Hematopoietic multipotent progenitor cell treated with erythropoietin and hydrocortisone succinate and interleukin-3 and kit ligand, for 15 days (in vitro differentiated cells): ENCODE measurements at regions not wholly inside any gene's neighbourhood (a gene's known extent, or its start where the extent isn't known, plus 50 kb on each side); places are given as distances from the start of the nearest gene placed in this dataset.
"Not testable (repeated sequence)": the region's sequence is repeated elsewhere in the genome, so short reads cannot be mapped to it uniquely, and the experiment has no call there.

ENCODE experiments used
- DNase-seq: peaks from one replicate; pipeline ENCODE4 v3.0.0-alpha.2; 2015; ENCODE audit warnings: low spot score

DNA sequence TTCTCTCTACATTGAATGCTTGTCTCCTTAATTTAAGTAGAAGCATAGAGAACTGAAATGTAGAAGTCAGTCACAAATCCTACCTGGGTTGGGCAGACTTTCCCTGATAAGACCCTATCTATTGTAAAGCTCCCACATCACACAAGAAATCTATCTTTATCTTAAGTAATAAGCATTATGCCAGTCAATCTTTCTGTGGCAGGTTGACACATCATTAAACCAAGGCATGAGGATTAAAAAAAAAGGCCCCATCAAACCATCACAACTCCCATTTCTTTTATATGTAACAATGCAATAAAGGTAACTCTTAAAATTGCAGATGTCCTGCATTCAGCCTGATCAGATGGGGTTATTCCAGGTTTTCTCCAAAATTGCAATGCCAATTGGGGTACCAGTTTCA is 311.8 kb downstream of the TOX3 start:
- DNase-seq = no peak

DNA sequence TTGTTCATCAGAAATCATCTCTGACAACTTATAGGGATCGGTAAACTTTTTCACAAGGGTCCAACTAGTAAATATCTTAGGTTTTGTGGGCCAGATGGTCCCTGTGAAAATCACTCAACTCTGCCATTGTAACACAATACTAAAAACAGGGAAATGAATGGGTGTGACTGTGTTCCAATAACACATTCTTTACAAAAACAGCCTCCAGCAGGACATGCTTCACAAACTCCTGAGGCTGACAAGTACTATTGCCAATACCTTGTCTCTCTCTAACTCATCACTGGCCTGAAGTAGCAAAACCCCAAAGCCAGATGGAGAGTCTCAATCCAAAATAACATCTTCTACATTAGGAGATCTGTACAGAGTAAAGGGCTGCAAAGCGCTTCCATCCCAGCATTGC is 312.3 kb downstream of the TOX3 start:
- no peak for DNase-seq

DNA sequence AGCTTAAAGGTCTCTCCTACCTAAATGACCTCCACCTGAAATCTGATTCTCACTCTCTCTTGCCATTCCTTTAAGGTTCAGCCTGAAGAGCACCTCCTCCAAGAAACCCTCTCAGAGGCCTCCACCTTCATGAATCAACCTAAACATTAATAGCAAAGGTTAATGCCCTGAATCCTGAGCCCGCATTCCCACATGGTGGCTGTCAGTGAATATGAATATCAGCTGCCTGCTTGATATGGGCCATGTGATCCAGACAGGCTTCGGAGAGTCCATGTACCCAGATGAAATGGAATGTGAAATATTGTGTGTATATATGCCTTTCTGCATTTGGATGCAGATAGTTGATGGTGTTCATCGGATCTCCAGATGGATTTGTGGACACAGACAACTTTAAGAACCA is 317.5 kb downstream of the TOX3 start:
- no peak for DNase-seq

DNA sequence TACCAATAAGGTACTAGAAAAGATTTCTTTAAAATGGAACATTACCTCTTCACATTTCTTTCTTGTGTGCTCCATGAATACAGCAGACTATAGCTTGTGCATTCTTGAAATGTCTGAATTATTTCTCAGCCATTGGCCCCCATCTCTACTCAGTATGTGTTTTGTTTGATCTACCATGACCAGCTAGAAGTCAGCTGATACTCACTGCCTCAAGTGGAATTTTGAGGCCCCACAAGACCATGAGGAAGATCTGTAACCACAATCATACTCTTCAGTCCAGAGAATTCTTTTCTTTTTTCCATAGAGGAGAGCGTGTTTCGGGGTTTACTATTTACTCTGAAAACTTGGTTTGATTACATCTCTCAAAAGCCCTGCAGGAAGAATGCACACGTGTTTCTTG is 319.1 kb downstream of the TOX3 start:
- DNase-seq = no peak

DNA sequence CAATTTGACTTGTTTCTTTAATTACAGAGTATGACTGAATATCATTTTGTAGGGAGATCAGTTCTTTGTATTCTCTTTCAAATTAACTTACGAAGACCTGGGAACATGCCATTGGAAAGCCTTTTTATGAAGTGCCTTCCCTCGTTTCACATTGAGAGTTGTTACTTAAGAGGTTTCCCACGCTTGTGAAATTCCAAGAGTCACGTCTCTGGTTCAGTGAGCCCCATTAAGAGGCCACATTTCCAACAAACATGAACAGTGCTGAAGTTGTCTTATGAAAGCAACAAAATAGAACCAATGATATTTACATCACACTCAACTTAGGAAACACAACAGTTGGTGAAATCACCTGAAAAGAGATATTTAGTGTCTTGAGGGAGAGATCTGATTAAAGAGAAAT is 334.1 kb downstream of the TOX3 start:
- DNase-seq = no peak

DNA sequence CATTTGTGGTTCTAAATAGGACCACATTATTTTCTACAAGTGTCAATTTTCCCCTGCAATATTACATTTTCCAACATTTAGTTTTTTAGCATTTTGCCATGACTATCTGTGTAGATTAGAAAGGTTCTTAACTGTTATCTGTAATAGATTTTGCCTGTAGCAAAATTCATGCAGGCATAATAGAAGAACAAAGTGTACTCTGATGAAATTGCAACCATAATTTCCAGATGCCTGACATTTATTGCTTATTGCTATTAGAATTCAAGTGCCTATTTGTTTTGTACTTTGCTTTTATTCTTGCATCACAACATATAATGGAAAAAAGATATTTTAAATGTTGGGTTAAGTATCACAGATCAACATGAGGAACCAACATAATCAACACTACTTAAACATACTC is 337.7 kb downstream of the TOX3 start:
- DNase-seq = no peak

DNA sequence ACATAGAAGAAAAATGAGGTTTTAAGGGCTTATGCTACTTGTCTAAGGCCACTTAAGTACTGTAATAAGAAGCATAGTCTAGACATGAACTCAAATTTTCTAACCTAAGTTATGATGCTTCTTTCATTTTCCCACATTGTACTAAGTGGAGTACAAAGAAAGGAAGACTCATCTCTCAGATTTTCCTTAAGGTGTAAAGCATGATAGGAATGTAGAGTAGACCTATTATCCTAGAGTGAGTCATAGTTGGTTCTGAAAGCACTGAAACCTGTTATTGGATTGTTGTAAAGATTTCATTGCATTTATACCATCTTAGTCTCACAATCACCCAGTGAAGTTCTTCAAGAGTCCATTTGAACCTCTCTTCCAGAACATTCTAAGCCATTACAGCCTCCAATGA is 343.8 kb downstream of the TOX3 start:
- no peak for DNase-seq

DNA sequence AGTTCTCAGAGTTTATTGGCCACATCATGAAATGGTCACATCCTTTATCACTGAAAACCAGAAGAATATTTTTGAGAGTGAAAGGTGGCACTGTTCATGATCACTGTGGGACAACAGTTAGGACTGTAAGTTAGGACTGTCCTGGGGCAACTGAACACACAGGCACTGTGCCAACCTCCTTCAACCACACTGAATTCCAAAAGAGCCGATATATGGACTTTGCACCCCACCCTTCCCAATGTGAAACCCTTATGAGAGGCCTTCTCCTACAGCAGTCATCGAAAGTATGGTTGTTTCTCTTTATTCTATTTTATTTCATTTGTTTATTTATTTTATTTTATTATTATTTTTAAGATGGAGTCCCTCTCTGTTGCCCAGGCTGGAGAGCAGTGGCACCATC is 353.5 kb downstream of the TOX3 start:
- DNase-seq = no peak

DNA sequence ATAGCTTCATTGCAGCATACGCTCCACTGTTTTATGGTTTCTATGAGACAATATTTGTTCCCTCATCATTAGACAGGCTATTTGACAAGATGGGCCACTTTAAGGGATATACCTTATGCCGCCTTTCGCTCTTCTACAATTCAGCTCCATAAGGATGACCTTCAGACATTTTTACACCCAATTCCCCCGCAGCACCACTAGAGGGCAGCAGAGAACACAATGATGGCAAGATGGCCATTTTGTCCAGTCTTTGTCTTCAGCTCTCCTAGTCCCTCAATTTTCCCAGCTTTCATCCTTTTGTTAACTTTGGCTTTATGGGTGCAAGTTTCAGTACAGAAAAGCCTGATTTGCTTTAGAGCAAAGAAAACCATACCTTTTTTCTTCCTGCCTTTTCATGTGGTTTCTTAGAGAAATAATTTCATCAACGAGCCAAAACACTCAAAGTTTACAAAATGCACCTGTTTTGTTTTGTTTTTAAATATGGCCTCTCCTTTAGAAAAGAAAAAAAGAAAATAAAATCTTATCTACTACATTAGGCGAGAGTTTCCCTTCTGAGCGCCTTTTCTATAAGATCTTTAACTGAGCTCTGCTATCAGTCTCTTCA is 355.3 kb downstream of the TOX3 start:
- peak; percentile 50 for DNase-seq

DNA sequence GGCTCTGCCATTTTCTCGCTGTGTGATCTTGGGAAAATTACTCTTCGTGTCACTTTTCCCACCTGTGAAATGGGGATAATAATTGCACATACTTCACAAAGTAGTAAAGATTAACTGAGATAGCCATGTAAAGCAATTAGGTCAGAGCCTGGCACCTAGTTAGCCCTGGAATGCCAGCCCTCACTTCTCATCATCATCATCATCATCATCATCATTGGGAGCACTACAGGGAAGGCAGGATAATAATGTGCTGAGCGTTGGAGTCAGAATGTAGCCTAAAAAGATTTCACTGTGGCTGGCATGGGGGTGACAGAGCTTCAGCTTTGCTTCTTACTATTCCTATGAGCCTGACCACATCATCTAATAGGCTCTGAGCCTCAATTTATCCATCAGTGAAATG is 362.6 kb downstream of the TOX3 start:
- no peak for DNase-seq

DNA sequence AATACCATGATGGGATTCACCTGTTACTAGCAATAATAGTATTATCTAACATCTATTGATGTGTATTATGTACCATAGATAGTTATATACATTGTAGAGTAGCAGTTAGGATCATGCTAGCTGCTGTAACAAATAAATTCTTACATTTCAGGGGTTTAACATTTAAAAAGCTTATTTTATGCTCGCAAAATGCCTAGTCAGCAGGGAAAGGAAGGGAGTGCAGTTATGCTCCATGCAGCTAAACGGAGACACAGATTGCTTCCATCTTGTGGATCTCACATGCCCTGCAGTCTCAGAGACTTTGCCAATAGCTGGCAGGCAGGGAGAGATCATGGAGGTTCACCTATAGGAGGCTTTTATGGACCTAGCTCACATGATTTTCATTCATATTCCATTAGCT is 364.1 kb downstream of the TOX3 start:
- no peak for DNase-seq

DNA sequence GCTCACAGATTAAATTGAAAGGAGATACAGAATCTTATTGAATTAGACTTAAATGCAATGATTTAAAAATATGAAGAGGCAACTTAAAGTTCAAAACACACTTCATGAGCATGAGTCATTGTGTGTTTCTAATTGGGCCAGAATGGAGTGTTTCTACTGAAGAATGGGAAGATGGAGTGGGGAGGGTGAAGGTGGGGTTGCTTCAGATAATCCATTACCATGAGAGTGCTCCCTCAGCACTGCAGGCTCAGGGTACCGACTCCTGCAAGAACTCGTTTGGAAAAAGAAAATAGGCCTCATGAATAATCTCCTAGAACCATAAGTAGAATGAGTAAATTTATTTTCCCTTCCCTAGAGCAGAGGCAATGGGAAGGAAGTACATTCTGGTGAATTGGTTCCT is 372.8 kb downstream of the TOX3 start:
- DNase-seq = no peak

DNA sequence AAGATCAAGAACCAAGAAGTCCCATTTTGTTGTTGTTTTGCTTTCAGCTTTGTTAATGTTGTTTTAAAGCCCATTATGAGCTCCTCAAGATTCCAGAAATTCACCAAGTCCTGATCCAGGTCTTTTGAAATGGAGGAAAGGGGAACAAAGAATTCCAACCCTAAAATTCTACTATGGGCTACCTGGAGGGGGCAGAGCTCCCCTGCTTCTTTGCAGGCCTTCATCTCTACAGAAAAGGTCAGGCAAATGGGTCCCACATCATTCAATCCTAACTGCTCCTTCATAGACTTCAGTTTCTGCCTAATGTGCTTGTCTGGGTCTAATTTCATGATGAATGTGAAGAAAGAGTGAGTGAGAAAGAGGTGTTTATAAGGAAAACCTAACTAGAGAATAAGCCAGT is 375.5 kb downstream of the TOX3 start:
- no peak for DNase-seq

DNA sequence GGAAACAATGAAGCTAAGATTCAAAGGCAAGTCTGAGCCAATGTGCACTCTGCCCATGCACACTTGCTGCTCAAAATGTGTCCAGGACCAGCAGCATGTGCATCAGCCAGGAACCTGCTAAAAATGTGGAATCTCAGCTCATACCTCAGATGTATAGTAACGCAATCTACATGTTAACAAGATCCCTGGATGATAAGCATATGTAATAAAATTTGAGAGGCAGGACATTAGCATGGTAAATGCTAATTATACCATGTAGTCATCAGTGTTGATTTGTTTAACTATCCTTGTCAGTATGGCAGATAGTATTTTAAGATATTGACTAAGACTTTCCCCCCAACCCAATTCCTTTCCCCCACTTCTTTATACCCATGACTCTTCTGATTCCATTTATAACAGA is 379.6 kb downstream of the TOX3 start:
- no peak for DNase-seq

DNA sequence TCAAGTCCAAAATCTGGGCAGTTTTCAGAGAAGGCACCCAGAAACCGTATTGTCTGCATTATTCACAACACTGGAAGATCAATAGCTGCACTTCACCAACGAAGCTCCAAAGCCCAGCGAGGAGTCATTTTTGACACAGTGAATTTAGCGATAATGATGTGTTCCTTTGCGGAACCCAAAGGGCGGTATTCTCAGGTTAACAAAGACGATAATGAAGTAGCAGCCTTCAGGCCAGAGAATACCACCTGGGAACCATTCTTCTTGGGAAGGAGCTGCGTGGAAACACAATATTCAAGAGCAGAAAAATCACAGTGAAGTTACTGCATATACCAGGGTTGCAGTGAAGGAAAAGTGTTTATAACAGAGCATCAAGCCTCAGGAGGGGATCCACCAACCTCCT is 381.0 kb downstream of the TOX3 start:
- no peak for DNase-seq

DNA sequence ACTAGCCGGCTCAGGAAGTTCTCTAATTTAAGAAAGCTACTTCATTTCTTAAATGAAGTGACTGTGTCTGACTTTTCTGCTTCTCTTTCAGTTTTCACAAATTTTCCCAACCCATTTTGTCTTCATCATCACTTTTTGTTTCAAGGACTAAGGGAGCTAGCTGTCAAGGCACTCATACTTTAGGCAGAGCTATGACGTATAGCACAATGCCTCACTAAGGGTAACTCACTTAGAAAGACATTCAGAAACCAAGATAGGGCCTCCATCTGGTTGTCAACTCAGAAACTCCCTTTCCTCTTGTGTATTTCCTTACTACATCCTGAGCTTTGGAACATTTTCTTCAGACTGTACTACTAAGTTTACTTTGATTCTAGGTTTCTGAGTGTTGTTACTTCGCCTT is 397.9 kb downstream of the TOX3 start:
- DNase-seq = no peak

DNA sequence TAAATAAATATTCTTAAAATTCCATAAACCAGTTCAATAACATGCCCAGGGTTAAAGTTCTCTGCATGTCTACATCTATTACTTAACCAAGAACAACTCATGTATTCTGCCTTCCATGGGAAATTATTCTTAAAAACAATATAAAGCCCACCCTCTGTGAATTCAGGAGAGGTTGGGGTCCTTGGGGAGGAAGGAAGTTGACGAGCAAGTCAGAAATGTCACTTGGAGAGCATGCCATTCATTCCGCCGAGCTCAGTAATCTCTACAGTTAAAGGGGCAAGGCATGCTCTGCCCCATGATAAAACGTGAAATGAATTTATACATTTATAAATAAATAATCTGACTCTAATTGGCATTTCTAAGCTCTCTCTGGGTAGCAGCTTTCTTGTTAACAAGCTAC is 405.1 kb downstream of the TOX3 start:
- DNase-seq = no peak

DNA sequence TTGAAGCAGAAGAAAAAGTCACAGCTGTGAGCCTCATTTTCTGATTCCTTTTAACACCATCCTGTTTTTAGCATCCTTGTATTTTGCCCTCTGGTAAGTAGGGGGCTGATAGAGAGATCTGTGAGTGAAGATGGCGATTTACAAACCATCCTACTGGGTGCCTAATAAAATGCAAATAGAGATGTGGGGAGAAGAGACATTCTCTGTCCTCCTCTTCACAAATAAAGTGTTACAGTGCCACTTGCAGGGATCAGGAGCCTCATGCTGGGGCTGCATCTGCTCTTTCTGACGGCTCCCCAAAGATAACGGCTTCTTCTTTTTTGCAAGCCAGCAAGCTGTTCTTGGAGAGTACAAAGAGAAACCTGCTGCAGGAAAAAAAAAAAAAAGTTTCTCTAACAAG is 418.6 kb downstream of the TOX3 start:
- DNase-seq = no peak

DNA sequence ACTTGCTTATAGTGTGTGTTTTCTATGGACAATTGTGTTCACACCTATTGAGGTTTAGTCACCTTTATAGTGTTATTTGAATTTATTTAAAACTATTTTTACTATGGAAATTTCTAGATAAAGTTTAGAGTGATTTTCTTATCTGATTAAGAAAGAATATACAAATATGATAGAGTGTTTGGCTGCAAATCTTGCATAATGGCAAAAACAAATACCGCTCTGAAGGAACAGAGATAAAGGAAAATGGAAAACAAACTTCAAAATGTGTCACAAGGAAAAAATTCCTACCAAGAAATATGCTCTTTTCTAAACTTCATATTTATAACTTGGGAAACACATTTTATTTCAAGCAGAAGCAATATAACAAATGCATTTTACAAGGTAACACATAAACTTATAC is 423.1 kb downstream of the TOX3 start:
- no peak for DNase-seq

DNA sequence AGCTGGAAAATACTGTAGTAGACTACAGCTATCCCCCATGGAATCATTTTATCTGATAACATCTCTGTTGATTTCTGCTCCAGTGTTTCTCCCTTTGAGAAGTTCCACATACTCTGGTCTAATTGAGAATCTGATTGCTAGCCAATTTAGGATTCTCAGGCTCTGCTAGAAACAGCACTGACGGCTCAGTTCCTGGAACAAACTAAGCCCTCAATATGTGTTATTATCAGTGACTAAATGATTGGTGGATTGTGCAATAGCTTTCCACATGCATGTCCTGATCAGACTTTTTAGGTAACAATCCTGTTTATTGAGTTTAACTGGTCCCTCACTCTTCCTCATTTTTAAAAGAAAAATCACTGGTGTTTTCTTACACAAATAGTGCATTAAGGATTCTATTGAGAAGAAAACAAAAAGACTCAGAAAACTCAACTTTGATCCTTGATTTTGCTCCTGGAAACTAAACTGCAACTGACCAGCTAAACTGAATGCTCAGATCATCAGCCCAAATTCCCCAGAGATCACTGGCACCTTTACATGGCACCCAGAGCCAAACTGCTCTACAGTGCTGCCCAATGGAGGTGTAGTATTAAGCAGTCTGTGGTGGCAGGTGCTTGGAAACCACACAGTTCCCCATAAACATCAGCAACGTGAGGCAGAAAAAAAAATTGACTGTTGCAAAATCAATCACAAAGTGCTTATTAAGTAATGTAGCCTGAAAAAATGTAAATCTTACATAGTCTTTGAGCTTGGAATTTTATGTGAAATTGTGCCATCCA is 423.7 kb downstream of the TOX3 start:
- DNase-seq = no peak

DNA sequence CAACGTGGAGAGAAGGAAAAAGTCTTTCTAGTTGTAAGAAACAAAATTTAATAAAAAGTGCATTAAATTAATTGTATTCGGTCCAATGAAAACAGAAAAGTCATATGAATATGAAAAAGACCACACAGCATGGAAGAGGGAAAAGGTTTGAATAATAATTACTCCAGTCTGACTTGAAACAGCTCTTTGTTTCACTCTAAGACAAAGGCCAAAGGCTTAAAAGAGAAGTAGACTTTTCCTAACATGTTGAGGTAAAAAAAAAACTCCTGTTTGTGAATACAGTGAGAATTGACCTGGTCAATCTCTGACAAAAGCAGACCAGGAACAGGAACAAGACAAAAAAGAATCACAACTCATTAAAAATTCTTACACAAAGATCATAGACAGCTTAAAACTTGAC is 429.8 kb downstream of the TOX3 start:
- DNase-seq = no peak

DNA sequence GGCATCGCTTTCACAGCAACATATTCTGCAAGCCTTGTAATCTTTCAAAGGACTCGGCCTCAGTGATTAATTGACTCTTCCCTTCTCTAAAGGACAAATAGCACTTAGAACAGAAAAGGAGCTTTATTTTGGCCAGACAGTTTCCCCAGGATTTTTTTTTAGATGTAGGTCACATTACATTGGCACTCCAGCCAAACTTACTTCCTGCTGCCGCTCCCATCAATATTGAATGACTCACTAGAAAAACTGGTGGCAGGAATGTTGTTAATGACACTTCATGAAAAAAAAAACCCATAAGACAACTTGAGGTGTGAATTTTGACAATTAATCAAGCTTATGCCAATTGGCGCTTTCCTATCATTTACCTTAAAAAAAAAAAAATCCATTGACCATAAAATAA is 432.6 kb downstream of the TOX3 start:
- no peak for DNase-seq

DNA sequence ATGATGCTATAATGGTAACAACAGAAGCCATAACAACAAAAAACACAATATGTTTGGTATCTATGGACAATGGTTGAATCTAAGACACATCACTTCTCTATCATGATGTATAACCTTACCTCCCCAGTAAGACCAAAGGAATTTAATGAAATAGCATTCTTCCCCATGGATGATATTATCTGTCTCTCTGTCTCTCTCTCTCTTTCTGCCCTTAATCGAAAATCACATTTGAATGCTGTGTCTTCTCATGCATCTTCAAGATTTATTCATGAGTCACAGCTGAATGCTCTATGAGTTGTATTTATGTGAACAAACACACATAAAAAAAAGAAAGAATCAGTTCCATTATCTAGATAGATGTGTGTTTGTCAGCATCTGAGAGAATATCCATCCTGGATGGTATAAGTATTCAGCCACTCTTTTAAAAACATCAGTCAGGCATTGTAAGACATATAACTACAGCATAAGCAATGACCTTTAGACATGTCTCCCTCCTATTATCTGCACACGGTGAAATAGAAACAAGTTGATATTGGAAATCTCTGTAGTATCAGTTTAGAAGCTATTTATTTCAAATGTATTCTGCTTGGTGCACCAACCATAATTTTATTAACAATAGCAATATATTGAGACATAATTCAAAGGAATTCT is 433.3 kb downstream of the TOX3 start:
- no peak for DNase-seq

DNA sequence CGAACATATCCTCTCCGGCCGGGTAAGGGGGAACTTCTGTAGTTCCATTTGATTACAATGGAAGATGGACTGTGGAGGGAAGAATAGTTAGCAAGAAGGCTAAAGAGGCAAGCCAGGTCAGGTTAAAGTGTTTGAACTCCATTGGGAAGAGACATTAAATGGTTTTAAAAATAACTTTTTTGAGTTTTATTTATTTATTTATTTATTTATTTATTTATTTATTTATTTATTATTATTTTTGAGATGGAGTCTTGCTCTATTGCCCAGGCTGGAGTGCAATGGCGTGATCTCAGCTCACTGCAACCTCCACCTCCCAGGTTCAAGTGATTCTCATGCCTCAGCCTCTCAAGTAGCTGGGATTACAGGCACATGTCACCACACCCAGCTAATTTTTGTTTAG is 441.9 kb downstream of the TOX3 start:
- not testable (repeated sequence) for DNase-seq
